Transverse colon (tissue), 4 donors: ENCODE measurements at regions not wholly inside any gene's neighbourhood (a gene's known extent, or its start where the extent isn't known, plus 50 kb on each side); places are given as distances from the start of the nearest gene placed in this dataset.

ENCODE experiments used
- DNase-seq: peaks from one replicate; pipeline ENCODE4 v3.0.0-alpha.2; 2019
- H3K27ac ChIP-seq, 4 donors: fragments of 200-600 bp; sonication (generic); 2 replicates each; pipeline ENCODE4 v1.5.1; 2016 to 2018; ENCODE audit warnings: inconsistent platforms in 4 of 4
- H3K27me3 ChIP-seq: fragments of 200-600 bp; sonication (generic); 2 replicates; pipeline ENCODE4 v1.5.1; 2017; ENCODE audit warnings: inconsistent platforms
- H3K36me3 ChIP-seq, 4 donors: fragments of 200-600 bp; sonication (generic); 2 replicates each; pipeline ENCODE4 v1.5.1; 2017 to 2019; ENCODE audit warnings: inconsistent platforms in 4 of 4
- H3K4me1 ChIP-seq, 4 donors: fragments of 200-600 bp; sonication (generic); 2 replicates each; pipeline ENCODE4 v1.5.1; 2017 to 2020; ENCODE audit warnings: inconsistent platforms in 4 of 4
- H3K4me3 ChIP-seq, 4 donors: fragments of 200-600 bp; sonication (generic); 1 replicate in 1 of 4; 2 replicates in 3 of 4; pipeline versions ENCODE4 v1.5.1 to v1.6.1; 2017 to 2019; ENCODE audit warnings: inconsistent platforms in 4 of 4
- H3K9me3 ChIP-seq, 2 donors: fragments of 200-600 bp; sonication (generic); 2 replicates each; pipeline ENCODE4 v1.5.1; 2017 to 2019; ENCODE audit warnings: inconsistent platforms in 2 of 2
- CTCF ChIP-seq, 5 experiments: fragments of 200-600 bp in 3 of 5; fragments of 450-650 bp in 2 of 5; sonication (generic) in 3 of 5; IDR thresholded peaks; 1 replicate in 2 of 5; 2 replicates in 3 of 5; pipeline ENCODE4 v1.5.1; 2016 to 2017; ENCODE audit warnings: antibody characterized with exemption in 5 of 5, inconsistent platforms in 3 of 5, mild to moderate bottlenecking in 2 of 5, moderate library complexity in 1 of 5
- EP300 ChIP-seq: sonication (generic); formaldehyde crosslinking; IDR thresholded peaks from one replicate; pipeline ENCODE4 v1.6.1; 2017; ENCODE audit warnings: antibody characterized with exemption, low read depth
- POLR2A ChIP-seq: fragments of 450-650 bp; IDR thresholded peaks from one replicate; pipeline ENCODE4 v1.6.1; 2016; ENCODE audit warnings: antibody characterized with exemption, mild to moderate bottlenecking, moderate library complexity
- POLR2AphosphoS5 ChIP-seq, 3 donors: sonication (generic); formaldehyde crosslinking; IDR thresholded peaks; one replicate each; pipeline ENCODE4 v1.6.1; 2016; ENCODE audit warnings: antibody characterized with exemption in 3 of 3
- WGBS, 2 donors: methylation state at CpG; one replicate each; pipeline ENCODE4 v1.1.5; 2018; ENCODE audit warnings: low coverage in 1 of 2; 5-methylcytosine and 5-hydroxymethylcytosine counted together
- in situ Hi-C, 4 donors: fragments of 200-750 bp; cut with MboI; loops; one replicate each; pipeline versions ENCODE4 v1.15.0 to v1.15.1; 2017; ENCODE audit warnings: low sequenced_read_pairs in 3 of 4, low pct_ligation_motif_present in 1 of 4, low pct_unique_long_range_greater_than_20kb in 1 of 4
- intact Hi-C: fragments of 100-400 bp; cut with DNase I; formaldehyde crosslinking; loops from one replicate; pipeline ENCODE4 v1.15.1; 2023; ENCODE audit warnings: low total_unique reads

GRCh38 chr3:64308931-64309330, 83.7 kb upstream of the PRICKLE2 start:
- Histone ChIP-seq H3K36me3 (no peaks in the 10 kb centered on the region), H3K27me3 (no peaks in the 10 kb centered on the region), H3K9me3 (no peaks in the 10 kb centered on the region), H3K27ac (no peak overlapping the region), H3K4me3 (no peak overlapping the region), H3K4me1 (no peaks in the 10 kb centered on the region)
- 87% methylated on average over 1 of the region's 1 CpG; no CpG with 5 or more reads in 1 of the 2 donors for WGBS, 2 donors
- in situ Hi-C loops (no loop called here), intact Hi-C loops (no loop called here)
- DNase-seq = no peak
- no peak for TF ChIP-seq EP300
- TF ChIP-seq CTCF (IDR thresholded peaks at IDR 0.05) = no peak
- no peak for TF ChIP-seq POLR2AphosphoS5 (IDR thresholded peaks at IDR 0.05)
- no peak for TF ChIP-seq POLR2A

- in situ Hi-C loops (no loop called here), intact Hi-C loops (no loop called here)
- H3K27me3 ChIP-seq = no peaks in the 10 kb centered on the region
- H3K4me1 ChIP-seq = no peaks in the 10 kb centered on the region
- no peaks in the 10 kb centered on the region for H3K9me3 ChIP-seq
- WGBS, 2 donors = 87 to 100% methylated on average over 1 to 2 of the region's 2 CpGs
- TF ChIP-seq POLR2A (no peak), EP300 (no peak), POLR2AphosphoS5 (IDR thresholded peaks at IDR 0.05) (no peak), CTCF (IDR thresholded peaks at IDR 0.05) (no peak)
- H3K36me3 ChIP-seq = no peaks in the 10 kb centered on the region
- H3K4me3 ChIP-seq = no peak overlapping the region
- DNase-seq = no peak
- H3K27ac ChIP-seq = no peak overlapping the region
These were observed 81.5 kb upstream of the PRICKLE2 start for GRCh38 chr3:64306745-64307144.

GRCh38 chr3:64305731-64306130, 80.5 kb upstream of the PRICKLE2 start:
- H3K9me3 ChIP-seq = no peaks in the 10 kb centered on the region
- no peaks in the 10 kb centered on the region for H3K27me3 ChIP-seq
- no peak overlapping the region for H3K27ac ChIP-seq
- WGBS, 2 donors = 67 to 94% methylated on average over 1 of the region's 1 CpG
- in situ Hi-C loops (no loop called here), intact Hi-C loops (no loop called here)
- TF ChIP-seq EP300 (no peak), POLR2AphosphoS5 (IDR thresholded peaks at IDR 0.05) (no peak)
- DNase-seq = no peak
- H3K4me1 ChIP-seq = no peaks in the 10 kb centered on the region
- no peaks in the 10 kb centered on the region for H3K36me3 ChIP-seq
- no peak overlapping the region for H3K4me3 ChIP-seq

GRCh38 chr3:64304828-64305410, 79.7 kb upstream of the PRICKLE2 start:
- Histone ChIP-seq H3K4me1 (no peaks in the 10 kb centered on the region), H3K27me3 (no peaks in the 10 kb centered on the region), H3K9me3 (no peaks in the 10 kb centered on the region), H3K27ac (no peak overlapping the region), H3K36me3 (no peaks in the 10 kb centered on the region), H3K4me3 (no peak overlapping the region)
- in situ Hi-C loops = no loop called here
- no peak for TF ChIP-seq EP300
- TF ChIP-seq POLR2A = no peak
- no peak for TF ChIP-seq POLR2AphosphoS5 (IDR thresholded peaks at IDR 0.05)
- TF ChIP-seq CTCF (IDR thresholded peaks at IDR 0.05) = no peak
- intact Hi-C loops = no loop called here
- no peak for DNase-seq
- 80 to 91% methylated on average over 1 to 8 of the region's 8 CpGs for WGBS, 2 donors

- H3K4me1 ChIP-seq = no peaks in the 10 kb centered on the region
- H3K27ac ChIP-seq = no peak overlapping the region
- H3K9me3 ChIP-seq = no peaks in the 10 kb centered on the region
- intact Hi-C loops = no loop called here
- WGBS, 2 donors = 88 to 100% methylated on average over 1 to 6 of the region's 6 CpGs
- in situ Hi-C loops = no loop called here
- TF ChIP-seq CTCF (IDR thresholded peaks at IDR 0.05) = no peak
- no peak for TF ChIP-seq POLR2A
- TF ChIP-seq EP300 = no peak
- no peak for TF ChIP-seq POLR2AphosphoS5 (IDR thresholded peaks at IDR 0.05)
- no peak overlapping the region for H3K4me3 ChIP-seq
- H3K27me3 ChIP-seq = no peaks in the 10 kb centered on the region
- no peak for DNase-seq
- no peaks in the 10 kb centered on the region for H3K36me3 ChIP-seq
These were observed 78.6 kb upstream of the PRICKLE2 start for GRCh38 chr3:64303881-64304280.
